Tibial artery (tissue), 4 donors: ENCODE measurements at regions not wholly inside any gene's neighbourhood (a gene's known extent, or its start where the extent isn't known, plus 50 kb on each side); places are given as distances from the start of the nearest gene placed in this dataset.

Source experiments
- DNase-seq, 2 donors: peaks; one replicate each; pipeline ENCODE4 v3.0.0-alpha.2; 2019
- H3K27ac ChIP-seq, 2 donors: fragments of 200-600 bp; sonication (generic) in 1 of 2; 1 replicate in 1 of 2; 2 replicates in 1 of 2; pipeline ENCODE4 v1.5.1; 2018 to 2019; ENCODE audit warnings: mild to moderate bottlenecking in 1 of 2
- H3K27me3 ChIP-seq, 2 donors: fragments of 200-600 bp; sonication (generic) in 1 of 2; one replicate each; pipeline versions ENCODE4 v1.5.1 to v1.6.0; 2016 to 2019
- H3K36me3 ChIP-seq, 3 donors: fragments of 200-600 bp; sonication (generic) in 2 of 3; one replicate each; pipeline ENCODE4 v1.5.1; 2016 to 2019; ENCODE audit warnings: mild to moderate bottlenecking in 2 of 3
- H3K4me1 ChIP-seq, 4 donors: fragments of 200-600 bp; sonication (generic) in 2 of 4; 1 replicate in 3 of 4; 2 replicates in 1 of 4; pipeline ENCODE4 v1.5.1; 2016 to 2019
- H3K4me3 ChIP-seq, 2 donors: fragments of 200-600 bp; sonication (generic) in 1 of 2; 1 replicate in 1 of 2; 2 replicates in 1 of 2; pipeline ENCODE4 v1.5.1; 2018 to 2019; ENCODE audit warnings: mild to moderate bottlenecking in 2 of 2
- H3K9me3 ChIP-seq, 3 donors: fragments of 200-600 bp; sonication (generic) in 1 of 3; one replicate each; pipeline ENCODE4 v1.5.1; 2016 to 2019
- CTCF ChIP-seq, 2 experiments: fragments of 200-600 bp in 1 of 2; fragments of 450-650 bp in 1 of 2; IDR thresholded peaks; one replicate each; pipeline ENCODE4 v1.5.1; 2017 to 2019; ENCODE audit warnings: antibody characterized with exemption in 2 of 2, mild to moderate bottlenecking in 1 of 2, moderate library complexity in 1 of 2
- intact Hi-C: fragments of 100-400 bp; cut with DNase I; formaldehyde crosslinking; loops from one replicate; pipeline ENCODE4 v1.15.0; 2023; ENCODE audit warnings: low total_unique reads

GRCh38 chr5:86786955-86787354, 169.2 kb downstream of the COX7C start:
- no peak for DNase-seq
- Histone ChIP-seq H3K9me3 (no peaks in the 10 kb centered on the region), H3K27me3 (no peaks in the 10 kb centered on the region), H3K27ac (no peak overlapping the region), H3K4me1 (no peaks in the 10 kb centered on the region), H3K36me3 (no peaks in the 10 kb centered on the region), H3K4me3 (no peak overlapping the region)
- intact Hi-C loops: no loop called here
- no peak for TF ChIP-seq CTCF (IDR thresholded peaks at IDR 0.05)

- Histone ChIP-seq H3K4me1 (no peaks in the 10 kb centered on the region), H3K27ac (no peak overlapping the region)
- no peak for DNase-seq
These were observed 177.9 kb downstream of the COX7C start for GRCh38 chr5:86795659-86796058.

GRCh38 chr5:86797677-86798076, 179.9 kb downstream of the COX7C start:
- Histone ChIP-seq H3K4me1 (no peaks in the 10 kb centered on the region), H3K9me3 (no peaks in the 10 kb centered on the region), H3K27me3 (no peaks in the 10 kb centered on the region), H3K36me3 (no peaks in the 10 kb centered on the region), H3K4me3 (no peak overlapping the region), H3K27ac (no peak overlapping the region)
- intact Hi-C loops: no loop called here
- no peak for DNase-seq
- TF ChIP-seq CTCF (IDR thresholded peaks at IDR 0.05): no peak

More at GRCh38 chr5:86795659-86796058, 177.9 kb downstream of the COX7C start:
- Histone ChIP-seq H3K9me3 (no peaks in the 10 kb centered on the region), H3K4me3 (no peak overlapping the region), H3K36me3 (no peaks in the 10 kb centered on the region), H3K27me3 (no peaks in the 10 kb centered on the region)
- TF ChIP-seq CTCF (IDR thresholded peaks at IDR 0.05): no peak
- intact Hi-C loops: no loop called here

- no peak for DNase-seq
- no peaks in the 10 kb centered on the region for H3K27me3 ChIP-seq
- H3K9me3 ChIP-seq: no peaks in the 10 kb centered on the region
- H3K36me3 ChIP-seq: no peaks in the 10 kb centered on the region
- H3K27ac ChIP-seq: no peak overlapping the region
- no peaks in the 10 kb centered on the region for H3K4me1 ChIP-seq
- intact Hi-C loops: no loop called here
- no peak overlapping the region for H3K4me3 ChIP-seq
- TF ChIP-seq CTCF (IDR thresholded peaks at IDR 0.05): no peak
These were observed 188.5 kb downstream of the COX7C start for GRCh38 chr5:86806206-86806605.

- H3K9me3 ChIP-seq: no peaks in the 10 kb centered on the region
- DNase-seq: no peak
- no peak for TF ChIP-seq CTCF (IDR thresholded peaks at IDR 0.05)
- no peaks in the 10 kb centered on the region for H3K4me1 ChIP-seq
- intact Hi-C loops: no loop called here
- no peak overlapping the region for H3K4me3 ChIP-seq
- H3K27ac ChIP-seq: no peak overlapping the region
- H3K27me3 ChIP-seq: no peaks in the 10 kb centered on the region
- no peaks in the 10 kb centered on the region for H3K36me3 ChIP-seq
These were observed 189.6 kb downstream of the COX7C start for GRCh38 chr5:86807046-86808031.
